ENCODE measurements at regions not wholly inside any gene's neighbourhood (a gene's known extent, or its start where the extent isn't known, plus 50 kb on each side); places are given as distances from the start of the nearest gene placed in this dataset.
"Not testable (repeated sequence)": the region's sequence is repeated elsewhere in the genome, so short reads cannot be mapped to it uniquely, and the experiment has no call there.

DNA sequence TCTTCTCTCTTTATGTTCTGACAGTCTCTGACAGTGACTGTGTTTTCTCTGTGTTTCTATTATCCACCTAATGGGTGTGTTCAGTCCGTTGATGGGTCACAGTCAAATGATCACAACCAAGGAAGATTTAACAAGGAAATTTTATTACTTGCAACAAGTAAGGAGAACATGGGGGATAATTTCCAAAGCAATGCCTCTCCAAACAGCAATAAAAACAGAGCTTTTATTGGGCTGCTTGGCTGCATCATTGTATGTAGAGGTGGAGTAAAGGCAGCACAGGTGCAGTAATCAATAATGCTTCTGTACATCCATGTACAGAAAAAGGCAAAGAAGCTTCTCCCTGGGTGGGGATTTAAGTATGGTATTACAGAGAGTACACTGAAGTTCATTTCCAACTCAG is 1525.6 kb downstream of the REEP3 start:
- POLR2A ChIA-PET, result no interaction called here
- no peak overlapping the region for H3K27ac ChIP-seq (ENCODE audit: extremely low read length, insufficient read depth, low read length)
- BruUV-seq (replicated peaks), result no TSS peak
- no peaks in the 10 kb centered on the region for H3K36me3 ChIP-seq (replicated peaks in 1 of 2; ENCODE audit: control insufficient read depth in 1 of 2, insufficient read depth in 2 of 2, low read length in 2 of 2)
- H2AFZ ChIP-seq (ENCODE audit: low read length), result no peak overlapping the region
- H4K20me1 ChIP-seq (ENCODE audit: insufficient read depth, low read length), result no peaks in the 10 kb centered on the region
- 0% methylated on average over 1 of the region's 1 CpG for WGBS (ENCODE audit: low lambda C conversion rate)
- H3K4me1 ChIP-seq (ENCODE audit: insufficient read depth, low read length), result no peaks in the 10 kb centered on the region
- H3K9me3 ChIP-seq (ENCODE audit: low read length), result peaks cover 13% of the 10 kb centered on the region
- TF ChIP-seq RARG (CRISPR knock-in tag; IDR thresholded peaks at IDR 0.05; ENCODE audit: low read depth), result no peak
- FAIRE-seq (no peak), DNase-seq (ENCODE audit: low spot score) (no peak), ATAC-seq (no peak)
- H3K79me2 ChIP-seq (ENCODE audit: insufficient read depth, low read length), result no peaks in the 10 kb centered on the region
- no peaks in the 10 kb centered on the region for H3K27me3 ChIP-seq (ENCODE audit: control insufficient read depth in 1 of 2, insufficient read depth in 2 of 2, low read length in 2 of 2)
- no peak overlapping the region for H3K9ac ChIP-seq (ENCODE audit: insufficient read depth, low read depth, low read length)
- CTCF ChIA-PET (ENCODE audit: low intra/inter-chr PET ratio, low total read pairs), result no interaction called here
- intact Hi-C loops (cut with micrococcal nuclease; ENCODE audit: unreplicated experiment) (no loop called here), in situ Hi-C loops (cut with HindIII; ENCODE audit: extremely low pct_ligation_motif_present, low pct_unique_long_range_greater_than_20kb) (no loop called here)
- no peak overlapping the region for H3K4me3 ChIP-seq (replicated peaks in 1 of 3; ENCODE audit: insufficient read depth in 1 of 3, low read depth in 2 of 3, low read length in 3 of 3)
- H3K4me2 ChIP-seq (ENCODE audit: low read depth, low read length), result no peak overlapping the region

DNA sequence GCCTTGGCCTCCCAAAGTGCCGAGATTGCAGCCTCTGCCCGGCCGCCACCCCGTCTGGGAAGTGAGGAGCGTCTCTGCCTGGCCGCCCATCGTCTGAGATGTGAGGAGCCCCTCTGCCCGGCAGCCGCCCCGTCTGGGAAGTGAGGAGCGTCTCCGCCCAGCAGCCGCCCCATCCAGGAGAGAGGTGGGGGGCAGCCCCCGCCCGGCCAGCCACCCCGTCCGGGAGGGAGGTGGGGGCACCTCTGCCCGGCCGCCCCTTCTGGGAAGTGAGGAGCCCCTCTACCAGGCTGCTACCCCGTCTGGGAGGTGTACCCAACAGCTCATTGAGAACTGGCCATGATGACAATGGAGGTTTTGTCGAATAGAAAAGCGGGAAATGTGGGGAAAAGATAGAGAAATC is 1530.9 kb downstream of the REEP3 start:
- WGBS (ENCODE audit: low lambda C conversion rate), result 42% methylated on average over 5 of the region's 22 CpGs
- BruUV-seq (replicated peaks); H3K79me2 ChIP-seq (ENCODE audit: insufficient read depth, low read length); H4K20me1 ChIP-seq (ENCODE audit: insufficient read depth, low read length); H3K4me1 ChIP-seq (ENCODE audit: insufficient read depth, low read length); H3K9me3 ChIP-seq (ENCODE audit: low read length); H3K4me2 ChIP-seq (ENCODE audit: low read depth, low read length); FAIRE-seq; H3K36me3 ChIP-seq (replicated peaks in 1 of 2; ENCODE audit: control insufficient read depth in 1 of 2, insufficient read depth in 2 of 2, low read length in 2 of 2); H3K4me3 ChIP-seq (replicated peaks in 1 of 3; ENCODE audit: insufficient read depth in 1 of 3, low read depth in 2 of 3, low read length in 3 of 3); intact Hi-C loops (cut with micrococcal nuclease; ENCODE audit: unreplicated experiment); DNase-seq (ENCODE audit: low spot score); CTCF ChIA-PET (ENCODE audit: low intra/inter-chr PET ratio, low total read pairs); H3K27me3 ChIP-seq (ENCODE audit: control insufficient read depth in 1 of 2, insufficient read depth in 2 of 2, low read length in 2 of 2); ATAC-seq; POLR2A ChIA-PET; H2AFZ ChIP-seq (ENCODE audit: low read length); in situ Hi-C loops (cut with HindIII; ENCODE audit: extremely low pct_ligation_motif_present, low pct_unique_long_range_greater_than_20kb); H3K9ac ChIP-seq (ENCODE audit: insufficient read depth, low read depth, low read length); H3K27ac ChIP-seq (ENCODE audit: extremely low read length, insufficient read depth, low read length): not testable (repeated sequence)

DNA sequence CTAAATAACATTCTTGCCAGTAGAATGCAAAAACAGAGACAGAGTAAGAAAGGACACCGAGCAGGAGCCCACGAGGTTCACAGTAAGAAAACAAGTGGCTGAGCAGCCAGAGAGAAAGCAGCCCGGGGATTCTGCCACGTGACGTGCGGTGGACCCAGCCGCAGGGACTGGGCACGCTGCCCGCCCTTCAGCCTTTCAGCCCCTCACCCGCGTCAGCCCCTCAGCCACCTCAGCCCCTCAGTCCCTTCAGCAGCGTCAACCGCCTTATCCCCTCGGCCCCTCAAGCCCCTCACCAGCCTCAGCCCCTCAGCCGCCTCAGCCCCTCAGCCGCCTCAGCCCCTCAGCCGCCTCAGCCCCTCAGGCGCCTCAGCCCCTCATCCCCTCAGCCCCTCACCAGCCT is 1532.2 kb downstream of the REEP3 start:
- H3K4me2 ChIP-seq (ENCODE audit: low read depth, low read length); FAIRE-seq; H3K27me3 ChIP-seq (ENCODE audit: control insufficient read depth in 1 of 2, insufficient read depth in 2 of 2, low read length in 2 of 2); ATAC-seq; H2AFZ ChIP-seq (ENCODE audit: low read length); H3K9ac ChIP-seq (ENCODE audit: insufficient read depth, low read depth, low read length); H3K27ac ChIP-seq (ENCODE audit: extremely low read length, insufficient read depth, low read length); CTCF ChIA-PET (ENCODE audit: low intra/inter-chr PET ratio, low total read pairs); intact Hi-C loops (cut with micrococcal nuclease; ENCODE audit: unreplicated experiment); in situ Hi-C loops (cut with HindIII; ENCODE audit: extremely low pct_ligation_motif_present, low pct_unique_long_range_greater_than_20kb); POLR2A ChIA-PET; H3K36me3 ChIP-seq (replicated peaks in 1 of 2; ENCODE audit: control insufficient read depth in 1 of 2, insufficient read depth in 2 of 2, low read length in 2 of 2); DNase-seq (ENCODE audit: low spot score); H3K79me2 ChIP-seq (ENCODE audit: insufficient read depth, low read length); H4K20me1 ChIP-seq (ENCODE audit: insufficient read depth, low read length); H3K4me1 ChIP-seq (ENCODE audit: insufficient read depth, low read length); H3K4me3 ChIP-seq (replicated peaks in 1 of 3; ENCODE audit: insufficient read depth in 1 of 3, low read depth in 2 of 3, low read length in 3 of 3); BruUV-seq (replicated peaks): not testable (repeated sequence)
- H3K9me3 ChIP-seq (ENCODE audit: low read length), result peaks cover 15% of the 10 kb centered on the region; the same call in 1 of the 2 replicates
- WGBS (ENCODE audit: low lambda C conversion rate), result 69% methylated on average over 17 of the region's 18 CpGs

DNA sequence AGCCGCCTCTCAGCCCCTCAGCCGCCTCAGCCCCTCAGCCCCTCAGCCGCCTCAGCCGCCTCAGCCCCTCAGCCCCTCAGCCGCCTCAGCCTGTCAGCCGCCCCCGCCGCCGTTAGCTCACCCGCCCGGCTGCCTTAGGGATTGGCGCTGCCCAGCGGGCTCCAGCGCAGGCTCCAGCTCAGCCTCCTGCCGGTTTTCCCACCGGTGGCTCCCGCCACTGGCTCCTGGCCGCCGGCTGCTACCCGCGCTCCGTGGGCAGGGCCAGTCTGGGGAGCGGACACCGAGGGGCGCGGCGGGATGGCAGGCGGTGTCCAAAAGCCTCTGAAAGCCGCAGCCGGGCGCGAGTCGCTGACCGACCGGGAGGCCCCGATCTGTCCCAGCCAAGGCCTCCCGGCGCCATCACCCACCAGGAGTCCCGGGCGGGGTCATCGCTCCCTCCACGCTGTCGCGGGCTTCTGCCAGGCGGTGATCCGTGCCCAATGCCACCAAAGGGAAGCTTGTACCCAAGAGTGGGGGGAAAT is 1532.7 kb downstream of the REEP3 start:
- BruUV-seq (replicated peaks); H3K36me3 ChIP-seq (replicated peaks in 1 of 2; ENCODE audit: control insufficient read depth in 1 of 2, insufficient read depth in 2 of 2, low read length in 2 of 2); H3K27ac ChIP-seq (ENCODE audit: extremely low read length, insufficient read depth, low read length); DNase-seq (ENCODE audit: low spot score); H3K4me3 ChIP-seq (replicated peaks in 1 of 3; ENCODE audit: insufficient read depth in 1 of 3, low read depth in 2 of 3, low read length in 3 of 3); H3K4me2 ChIP-seq (ENCODE audit: low read depth, low read length); H3K79me2 ChIP-seq (ENCODE audit: insufficient read depth, low read length); POLR2A ChIA-PET; H2AFZ ChIP-seq (ENCODE audit: low read length); intact Hi-C loops (cut with micrococcal nuclease; ENCODE audit: unreplicated experiment); H4K20me1 ChIP-seq (ENCODE audit: insufficient read depth, low read length); H3K27me3 ChIP-seq (ENCODE audit: control insufficient read depth in 1 of 2, insufficient read depth in 2 of 2, low read length in 2 of 2); H3K4me1 ChIP-seq (ENCODE audit: insufficient read depth, low read length); in situ Hi-C loops (cut with HindIII; ENCODE audit: extremely low pct_ligation_motif_present, low pct_unique_long_range_greater_than_20kb); H3K9ac ChIP-seq (ENCODE audit: insufficient read depth, low read depth, low read length); ATAC-seq; FAIRE-seq; CTCF ChIA-PET (ENCODE audit: low intra/inter-chr PET ratio, low total read pairs): not testable (repeated sequence)
- H3K9me3 ChIP-seq (ENCODE audit: low read length), result peaks cover 15% of the 10 kb centered on the region
- 93% methylated on average over 22 of the region's 46 CpGs for WGBS (ENCODE audit: low lambda C conversion rate)

Data from HepG2 (cell line).